GM18507 (cell line): ENCODE measurements at regions not wholly inside any gene's neighbourhood (a gene's known extent, or its start where the extent isn't known, plus 50 kb on each side); places are given as distances from the start of the nearest gene placed in this dataset.

Experiments
- DNase-seq: peaks from one replicate; pipeline ENCODE4 v3.0.0; 2011; ENCODE audit warnings: low read depth; ENCODE audit not compliant: insufficient read length; ENCODE audit errors: extremely low spot score
- FAIRE-seq: peaks from 2 replicates; lab custom pipeline; 2011; peaks lifted over from hg19 to GRCh38; lab: Jason Lieb, UNC

DNA sequence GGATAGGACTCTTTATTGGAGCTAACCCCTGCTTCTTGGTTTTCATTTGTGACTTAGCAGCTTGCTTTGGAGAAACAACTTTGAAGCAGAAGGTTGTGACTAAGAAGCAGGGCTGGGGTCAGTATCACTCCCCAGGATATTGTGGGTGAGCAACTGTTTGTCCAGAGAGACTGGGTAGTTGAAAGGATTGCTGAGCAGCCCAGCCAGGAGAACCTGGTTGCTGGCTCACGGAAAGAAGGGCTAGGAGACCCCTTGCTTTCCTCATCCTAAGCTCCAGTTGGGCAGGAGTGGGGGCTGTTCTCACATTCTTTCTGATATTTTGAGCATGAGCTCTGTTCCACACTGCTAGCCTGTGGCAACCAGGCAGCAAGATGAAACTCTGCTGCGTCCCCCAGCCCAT is 151.2 kb downstream of the CBLN1 start:
- DNase-seq (no peak), FAIRE-seq (no peak)

DNA sequence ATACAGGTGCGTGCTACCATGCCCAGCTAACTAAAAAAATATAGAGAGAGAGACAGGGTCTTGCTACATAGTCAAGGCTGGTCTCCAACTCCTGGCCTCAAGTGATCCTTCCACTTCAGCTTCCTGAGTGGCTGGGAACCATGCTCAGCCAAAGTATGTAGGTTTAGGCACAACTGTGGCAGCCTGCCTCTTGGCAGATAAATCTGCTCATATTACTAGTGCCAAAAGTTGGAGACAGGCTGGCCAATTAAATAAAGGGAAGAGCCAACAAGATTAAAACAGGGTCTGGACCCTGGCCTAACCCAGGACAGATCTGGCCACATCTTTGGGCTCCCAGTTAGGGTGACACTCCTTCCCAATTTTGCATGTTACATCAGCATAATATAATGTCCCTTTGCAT is 151.7 kb downstream of the CBLN1 start:
- DNase-seq (no peak), FAIRE-seq (no peak)

DNA sequence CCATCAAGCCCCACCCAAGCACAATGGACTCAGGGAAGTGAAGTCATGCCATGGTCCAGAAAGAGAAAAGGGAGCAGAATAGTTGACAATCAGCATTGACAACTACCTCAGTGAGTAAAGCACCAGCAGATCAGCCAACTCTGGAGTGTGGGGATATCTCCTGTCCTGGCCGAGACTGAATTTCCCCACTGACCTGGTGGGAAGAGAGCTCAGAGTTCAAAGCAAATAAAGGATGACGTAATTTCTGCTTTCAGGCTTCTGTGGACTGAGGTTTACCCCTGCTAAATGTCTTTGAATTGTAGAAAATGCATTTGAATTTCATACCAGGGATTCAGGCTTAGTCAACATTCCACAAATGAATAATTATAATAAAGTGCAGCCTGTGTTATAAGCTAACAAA is 152.9 kb downstream of the CBLN1 start:
- no peak for DNase-seq
- no peak for FAIRE-seq

DNA sequence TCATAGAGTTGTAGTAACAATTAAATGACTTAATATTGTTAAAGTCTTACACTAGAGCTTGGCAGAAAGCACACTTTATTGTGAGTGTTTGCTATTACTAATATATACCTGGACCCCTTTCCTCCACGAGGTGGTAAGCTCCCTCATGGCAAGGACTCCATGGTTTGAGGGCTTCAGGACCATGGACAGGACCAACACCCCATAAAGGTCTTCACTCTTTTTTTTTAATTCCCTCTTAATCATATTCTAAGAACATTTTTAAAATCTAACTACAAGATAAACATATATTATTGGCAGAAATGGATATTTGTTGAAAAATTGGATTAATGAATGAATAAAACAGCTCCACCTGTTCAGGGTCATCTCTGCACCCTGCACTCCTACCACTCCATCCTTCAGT is 154.5 kb downstream of the CBLN1 start:
- FAIRE-seq (no peak), DNase-seq (no peak)

DNA sequence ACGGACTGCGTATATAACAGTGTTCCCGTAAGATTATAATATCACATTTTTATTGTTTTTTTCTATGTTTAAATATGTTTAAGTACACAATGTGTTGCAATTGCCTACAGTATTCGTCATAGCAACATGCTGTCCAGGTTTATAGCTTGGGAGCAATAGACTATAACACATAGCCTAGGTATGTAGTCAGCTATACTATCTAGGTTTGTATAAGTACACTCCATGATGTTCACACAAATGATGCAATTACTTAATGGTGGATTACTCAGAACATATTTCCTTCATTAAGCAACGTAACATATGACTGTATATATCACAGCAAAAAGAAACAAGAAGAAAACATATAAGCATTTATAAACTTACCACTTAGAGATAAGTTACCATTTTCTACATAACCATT is 160.0 kb downstream of the CBLN1 start:
- DNase-seq (no peak), FAIRE-seq (no peak)

DNA sequence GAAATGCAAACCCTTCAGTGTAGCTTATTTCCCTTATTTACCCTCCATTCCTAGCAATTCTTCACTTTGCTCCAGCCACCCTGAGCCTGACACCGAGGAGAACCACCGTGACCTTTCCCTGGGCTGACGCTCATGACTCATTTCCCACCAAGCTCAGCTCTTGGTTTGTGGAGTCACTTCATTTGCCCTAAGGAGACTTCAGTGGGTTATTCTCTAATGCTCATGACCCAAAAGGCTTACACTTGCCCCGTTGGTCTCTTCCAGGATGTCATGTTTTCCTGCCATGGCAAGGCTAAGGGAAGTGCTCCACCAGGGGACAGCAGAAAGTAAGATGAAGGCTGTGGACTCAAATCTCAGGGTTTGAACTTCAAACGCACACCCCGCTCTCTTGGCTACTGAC is 161.0 kb downstream of the CBLN1 start:
- no peak for FAIRE-seq
- DNase-seq = no peak

DNA sequence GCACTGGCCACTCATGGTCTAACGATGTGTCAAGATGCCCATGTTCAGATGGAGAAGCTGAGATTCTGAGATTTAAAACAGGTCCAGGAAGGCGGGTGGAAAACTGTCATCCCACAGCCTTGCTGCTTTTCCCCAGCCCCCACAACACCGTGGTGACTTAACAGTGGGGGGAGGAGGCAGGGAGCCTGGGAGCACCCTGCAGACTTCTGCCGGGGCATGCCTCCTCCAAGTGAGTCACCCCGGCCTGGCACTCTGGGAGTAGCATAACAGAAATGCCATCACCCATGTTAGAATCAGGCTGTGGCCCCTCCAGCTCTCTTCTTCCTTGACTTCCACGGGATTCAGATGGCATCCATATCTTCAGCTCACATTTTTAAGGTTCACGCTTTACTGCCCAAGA is 164.8 kb downstream of the CBLN1 start:
- no peak for FAIRE-seq
- DNase-seq = no peak

DNA sequence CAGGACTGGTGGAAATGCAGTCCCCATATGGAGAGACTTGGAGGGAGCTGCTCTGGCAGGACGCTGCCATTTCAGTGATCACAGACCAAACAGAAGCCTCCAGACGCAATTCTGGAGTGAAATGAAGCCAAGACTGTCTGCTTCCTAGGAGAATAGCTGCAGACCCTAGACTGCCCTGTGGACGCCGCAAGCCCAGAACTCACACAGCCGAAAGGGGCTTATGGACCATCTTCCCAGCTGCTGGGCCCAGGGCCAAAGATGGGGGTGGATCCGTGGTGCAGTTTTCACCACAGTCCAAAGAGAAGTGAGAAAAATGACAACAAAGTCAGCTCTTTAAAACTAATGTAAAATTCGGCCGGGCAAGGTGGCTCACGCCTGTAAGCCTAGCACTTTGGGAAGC is 165.7 kb downstream of the CBLN1 start:
- DNase-seq (no peak), FAIRE-seq (no peak)

DNA sequence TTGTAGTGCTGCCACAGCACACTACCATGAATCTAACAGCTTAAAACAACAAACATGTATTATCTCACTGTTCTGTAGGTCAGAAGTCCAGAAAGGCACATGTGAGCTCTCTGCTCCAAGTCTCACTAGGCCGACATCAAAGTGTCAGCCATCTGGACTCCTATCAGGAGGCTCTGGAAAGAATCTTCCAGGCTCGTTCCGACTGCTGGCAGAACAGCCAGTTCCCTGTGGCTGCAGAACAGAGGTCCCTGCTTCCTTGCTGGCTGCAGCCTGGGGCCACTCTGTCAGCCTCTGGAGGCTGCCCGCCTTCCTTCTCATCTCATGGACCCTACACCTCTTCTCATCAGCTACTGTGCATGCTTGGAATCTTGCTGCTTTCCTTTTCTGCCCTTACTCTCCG is 168.9 kb downstream of the CBLN1 start:
- no peak for DNase-seq
- FAIRE-seq = no peak

DNA sequence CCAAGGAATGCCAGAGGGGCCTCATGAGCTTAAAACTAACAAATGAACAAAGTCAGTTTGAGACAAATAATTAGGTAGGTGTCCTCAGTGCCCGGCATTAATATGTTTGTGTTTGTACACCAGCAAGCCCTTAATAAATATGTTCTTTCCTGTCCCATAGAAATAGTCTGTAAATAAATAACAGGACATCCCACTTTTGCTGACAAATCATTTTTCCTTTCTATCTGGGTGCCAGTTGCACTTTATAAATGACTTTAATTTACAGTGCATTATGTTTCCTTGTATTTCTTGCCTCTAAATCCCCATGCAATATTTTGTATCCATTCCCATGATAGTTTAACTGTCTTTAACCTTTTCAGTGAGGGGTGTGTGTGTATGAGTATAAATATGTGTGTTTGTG is 170.3 kb downstream of the CBLN1 start:
- no peak for FAIRE-seq
- no peak for DNase-seq

DNA sequence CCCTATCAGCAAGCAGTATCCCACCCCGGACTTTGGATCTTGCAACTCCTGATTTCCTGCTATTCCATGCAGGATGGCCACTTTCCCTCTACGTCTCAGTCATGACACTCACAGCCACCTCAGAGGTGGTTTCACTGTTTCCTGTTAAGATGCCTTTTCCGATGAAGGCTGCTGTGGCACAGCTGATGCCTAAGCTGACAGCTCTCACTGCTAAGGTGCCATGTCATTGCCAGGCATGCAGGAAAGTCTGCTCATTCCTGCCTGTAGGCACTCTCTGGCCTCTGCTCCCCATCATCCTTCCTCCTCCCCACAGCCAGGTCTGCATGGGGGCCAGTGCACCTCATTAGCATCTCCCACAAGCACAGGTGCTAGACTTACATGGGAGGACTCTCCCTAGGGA is 173.0 kb downstream of the CBLN1 start:
- FAIRE-seq = no peak
- DNase-seq = no peak

DNA sequence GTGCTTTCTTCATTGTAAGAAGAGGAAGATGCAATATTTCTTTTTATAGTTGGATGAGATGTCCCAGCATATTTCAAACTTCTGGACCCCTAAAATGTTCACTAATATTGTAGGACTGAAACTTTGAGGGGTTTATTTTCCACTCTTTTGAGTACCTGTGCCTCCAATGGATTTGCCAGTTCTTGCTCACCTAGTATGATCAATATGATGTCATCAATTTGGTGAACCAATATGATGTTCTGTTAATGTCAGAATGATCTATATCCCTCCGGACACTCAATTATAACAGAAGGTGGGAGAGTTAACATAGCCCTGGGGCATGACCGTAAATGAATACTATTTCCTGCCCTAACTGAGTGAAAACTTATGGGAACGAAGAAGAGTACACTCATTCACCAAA is 178.3 kb downstream of the CBLN1 start:
- no peak for DNase-seq
- no peak for FAIRE-seq

DNA sequence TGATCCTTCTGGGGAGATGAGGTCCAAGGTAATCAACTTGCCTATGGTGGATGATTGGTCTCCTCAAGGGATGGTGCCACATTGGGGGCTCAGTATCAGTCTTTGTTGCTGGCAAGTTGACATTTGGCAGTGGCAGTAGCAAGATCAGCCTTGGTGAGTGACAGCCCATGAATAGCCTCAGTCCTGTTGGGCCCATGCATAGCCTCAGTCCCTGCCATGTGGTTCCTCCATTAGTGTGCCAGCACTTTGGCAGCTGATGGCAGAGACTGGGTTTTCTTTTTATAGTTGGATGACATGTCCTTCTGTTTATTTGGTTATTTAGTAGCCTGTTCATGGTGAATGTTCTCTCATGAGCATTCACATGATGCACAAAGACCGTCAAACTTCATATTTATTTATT is 179.6 kb downstream of the CBLN1 start:
- DNase-seq = no peak
- no peak for FAIRE-seq

DNA sequence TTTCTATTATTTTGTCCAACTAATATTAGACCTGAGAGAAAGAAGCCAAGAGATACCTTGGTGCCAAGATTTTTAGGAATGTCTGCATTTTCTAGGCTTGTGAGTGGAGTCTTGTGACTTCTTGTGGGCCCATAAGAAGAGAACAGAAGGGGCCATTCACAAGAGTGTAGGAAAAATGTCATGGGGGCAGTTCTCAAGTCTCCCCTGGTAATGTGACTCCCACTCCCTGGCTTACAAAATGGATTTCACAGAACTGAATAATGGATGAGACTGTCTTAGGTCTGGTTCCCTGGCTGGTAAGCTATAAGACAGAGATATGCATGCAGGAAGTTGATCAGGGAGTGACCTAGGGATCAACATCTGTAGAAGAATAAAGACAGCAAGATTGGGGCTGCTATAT is 181.3 kb downstream of the CBLN1 start:
- no peak for FAIRE-seq
- DNase-seq = no peak

DNA sequence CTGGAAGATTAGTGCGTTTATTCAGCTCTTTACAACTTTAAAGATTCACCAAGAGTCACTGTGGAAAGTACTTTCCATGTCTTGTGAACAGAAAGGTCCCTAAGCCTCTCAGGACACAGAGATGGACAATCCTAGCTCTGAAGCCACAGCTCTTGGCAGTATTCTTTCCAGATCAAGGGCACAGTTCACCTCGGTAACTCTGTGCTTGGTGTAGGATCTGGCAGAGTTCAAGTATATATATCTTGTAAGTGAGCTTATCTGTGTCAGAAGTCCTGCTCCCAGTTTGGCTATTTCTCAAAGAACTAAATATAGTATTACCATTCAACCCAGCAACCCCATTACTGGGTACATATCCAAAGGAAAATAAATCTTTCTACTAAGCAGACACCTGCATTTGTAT is 183.7 kb downstream of the CBLN1 start:
- no peak for DNase-seq
- FAIRE-seq = no peak

DNA sequence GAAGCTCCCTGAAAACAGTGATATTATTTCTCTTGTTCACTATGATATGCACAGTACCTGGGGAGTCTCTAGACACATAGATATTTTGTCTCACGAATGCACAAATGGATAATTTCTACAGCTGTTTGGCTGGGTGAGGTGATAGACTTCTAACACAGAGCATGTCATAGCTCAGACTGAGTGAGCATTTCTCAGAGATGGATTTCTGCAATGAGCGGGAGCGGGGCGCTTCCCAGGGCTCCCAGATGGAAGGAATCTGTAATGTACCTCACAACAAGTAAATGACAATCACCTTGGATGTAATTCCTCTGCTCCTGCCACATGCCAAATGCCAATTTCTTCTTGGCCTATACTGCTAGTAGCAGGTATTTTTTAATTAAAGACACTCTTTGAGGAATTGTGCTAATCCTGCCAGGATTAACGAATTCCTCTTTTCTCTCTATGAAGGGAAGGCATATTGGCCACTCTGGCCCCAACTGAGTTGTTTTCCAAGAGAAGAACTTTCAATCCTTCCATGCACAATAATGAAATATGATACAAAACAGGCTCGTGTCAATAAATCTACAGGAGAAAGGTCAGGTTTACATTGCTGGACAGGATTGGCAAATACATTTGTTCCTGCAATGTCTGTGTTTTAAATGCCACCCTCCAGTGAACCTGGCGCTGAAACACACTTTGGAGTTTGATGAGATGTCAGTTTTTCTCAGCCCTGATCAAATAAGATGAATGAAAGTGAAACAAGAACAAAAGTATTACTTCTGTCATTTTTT is 185.3 kb downstream of the CBLN1 start:
- no peak for FAIRE-seq
- DNase-seq = no peak

DNA sequence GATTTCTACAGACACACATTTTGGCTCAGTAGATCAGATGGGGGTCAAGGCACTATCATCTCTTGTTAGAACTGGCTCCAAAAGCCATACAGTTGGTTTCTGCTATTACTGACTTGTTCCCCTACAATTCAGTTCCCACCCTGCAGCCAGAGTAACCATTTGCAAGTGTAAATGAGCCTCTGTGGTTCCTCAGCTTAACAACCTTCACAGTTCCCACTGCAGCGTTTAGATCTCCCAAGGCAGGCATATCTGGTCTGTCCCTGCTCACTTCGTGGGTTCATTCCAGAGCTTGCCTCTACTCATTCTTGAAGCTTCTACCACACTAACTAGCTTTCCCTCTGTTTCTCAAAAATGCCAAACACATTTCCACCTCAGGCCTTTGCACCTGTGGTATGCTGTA is 186.1 kb downstream of the CBLN1 start:
- no peak for FAIRE-seq
- no peak for DNase-seq

DNA sequence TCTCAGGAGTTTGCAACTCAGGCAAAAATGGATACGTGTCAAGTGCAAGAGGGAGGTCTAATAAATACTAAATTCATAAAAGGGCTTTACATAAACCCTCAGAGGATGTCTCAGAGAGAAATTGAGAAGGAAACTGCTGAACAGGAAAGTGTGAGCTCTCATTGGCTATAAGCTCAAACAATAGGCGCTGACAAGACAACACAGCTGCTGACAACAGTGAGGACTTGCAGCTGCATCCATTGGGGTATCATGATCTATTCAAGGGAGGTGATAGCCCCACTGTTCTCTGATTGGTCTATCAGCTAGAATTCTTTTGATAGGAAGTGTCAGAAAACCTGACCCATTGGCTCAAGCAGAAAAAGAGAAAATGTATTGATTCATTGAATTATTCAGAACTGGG is 187.2 kb downstream of the CBLN1 start:
- no peak for FAIRE-seq
- DNase-seq = no peak

DNA sequence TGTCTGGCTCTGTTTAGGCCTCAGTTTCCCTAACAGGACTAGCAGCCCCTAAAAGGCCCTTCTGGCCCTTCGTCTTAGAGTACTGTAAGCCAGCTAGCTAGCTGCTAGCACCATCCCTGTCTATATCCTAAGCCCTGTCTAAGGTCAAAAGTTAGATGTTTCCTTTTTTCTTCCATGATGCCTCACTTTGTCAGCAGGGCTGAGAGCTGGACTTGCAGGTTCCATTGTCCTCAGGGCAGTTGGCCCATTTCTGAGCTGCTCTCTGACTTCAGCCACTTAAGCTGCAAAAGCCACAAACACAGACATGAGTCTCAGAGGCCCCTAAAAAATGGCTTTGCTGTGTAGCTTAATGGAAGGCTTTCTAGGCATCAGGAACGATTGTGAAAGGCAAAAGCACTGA is 187.7 kb downstream of the CBLN1 start:
- DNase-seq = no peak
- no peak for FAIRE-seq

DNA sequence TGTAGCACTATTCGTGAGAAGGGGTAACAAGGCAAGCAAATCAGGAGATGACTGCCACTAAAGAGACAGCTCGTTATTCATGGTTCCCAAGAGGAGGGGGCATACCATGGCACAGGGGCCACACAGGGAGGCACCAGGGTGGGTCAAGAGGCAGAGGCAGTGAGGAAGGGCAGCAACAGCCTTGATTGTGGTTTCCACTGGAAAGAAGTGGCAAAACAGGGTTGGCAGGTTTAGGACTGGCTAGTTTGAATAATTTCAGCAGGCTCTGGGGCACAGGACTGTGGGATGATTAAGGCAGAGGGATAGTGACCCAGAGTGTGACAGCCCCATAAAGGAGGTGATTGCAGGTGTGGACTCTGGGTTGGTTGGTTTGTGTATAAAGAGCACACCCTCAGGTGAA is 188.9 kb downstream of the CBLN1 start:
- DNase-seq = no peak
- no peak for FAIRE-seq

DNA sequence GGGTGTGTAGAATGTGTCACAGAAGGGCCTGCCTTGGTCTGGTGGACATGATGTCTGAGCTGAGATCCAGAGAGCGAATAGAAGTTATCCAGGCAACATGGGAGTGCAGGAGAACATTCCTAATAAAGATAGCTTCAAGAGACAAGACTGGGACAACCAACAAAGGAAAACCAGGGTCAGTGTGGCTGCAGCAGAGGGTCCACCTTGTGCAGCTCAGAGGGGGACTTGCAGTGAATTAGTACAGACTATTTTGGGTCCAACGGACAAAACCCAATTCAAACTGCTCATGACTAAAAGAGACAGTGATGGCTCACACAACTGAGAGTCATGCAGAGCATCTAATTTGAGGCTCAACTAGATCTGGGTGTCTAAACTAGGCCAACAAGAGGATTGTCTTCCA is 192.1 kb downstream of the CBLN1 start:
- FAIRE-seq = no peak

DNA sequence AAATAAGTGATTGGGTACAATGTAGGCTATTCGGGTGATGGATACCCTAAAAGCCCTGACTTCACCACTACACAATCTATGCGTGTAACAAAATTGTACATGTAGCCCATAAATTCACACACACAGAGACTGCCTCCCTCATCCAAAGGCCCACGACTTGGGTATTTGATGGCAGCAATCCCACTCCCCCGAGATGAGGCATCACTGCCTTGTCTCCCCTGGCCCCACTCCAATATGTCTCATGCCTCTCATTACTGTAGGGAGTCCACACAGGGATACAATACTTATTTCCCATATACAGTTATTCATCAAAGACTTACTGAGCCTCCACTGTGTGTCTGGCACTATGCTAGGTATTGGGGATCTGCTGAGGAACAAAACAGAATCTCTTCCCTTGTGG is 192.6 kb downstream of the CBLN1 start:
- DNase-seq (no peak), FAIRE-seq (no peak)

More for the DNA sequence above, 192.1 kb downstream of the CBLN1 start:
- DNase-seq = no peak
